Lower leg skin (tissue), 3 donors: ENCODE measurements at regions not wholly inside any gene's neighbourhood (a gene's known extent, or its start where the extent isn't known, plus 50 kb on each side); places are given as distances from the start of the nearest gene placed in this dataset.

ENCODE experiments used
- CTCF ChIP-seq, 3 donors: fragments of 450-650 bp; IDR thresholded peaks; one replicate each; pipeline ENCODE4 v1.5.1; 2016; ENCODE audit warnings: antibody characterized with exemption in 3 of 3, mild to moderate bottlenecking in 3 of 3, moderate library complexity in 2 of 3
- POLR2A ChIP-seq, 2 donors: fragments of 450-650 bp; IDR thresholded peaks; one replicate each; pipeline ENCODE4 v1.6.1; 2016 to 2017; ENCODE audit warnings: antibody characterized with exemption in 2 of 2, mild to moderate bottlenecking in 1 of 2, moderate library complexity in 1 of 2

- TF ChIP-seq CTCF (IDR thresholded peaks at IDR 0.05) (no peak), POLR2A (IDR thresholded peaks at IDR 0.05) (no peak)
These were observed 81.2 kb upstream of the CCDC112 start for GRCh38 chr5:115377468-115378217.
